ENCODE measurements at regions not wholly inside any gene's neighbourhood (a gene's known extent, or its start where the extent isn't known, plus 50 kb on each side); places are given as distances from the start of the nearest gene placed in this dataset.

DNA sequence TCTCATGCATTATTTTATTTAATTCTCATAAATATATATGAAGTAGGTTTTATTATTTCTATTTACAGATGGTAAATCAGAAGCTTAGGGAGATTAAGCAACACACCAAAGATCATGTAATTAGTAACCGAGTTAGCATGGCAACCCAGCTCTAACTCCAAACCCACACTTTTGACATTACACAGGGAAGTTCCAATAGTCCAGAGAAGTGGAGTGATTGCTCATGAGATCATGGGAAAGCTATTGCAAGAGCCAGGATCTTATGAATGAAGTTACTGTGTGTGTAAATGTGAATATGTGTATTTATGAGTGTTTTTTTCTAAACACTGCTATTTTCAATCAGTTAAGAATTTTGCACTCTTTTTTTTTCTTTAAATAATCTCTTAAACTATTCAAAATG is 225.8 kb upstream of the KIRREL3 start:
- Histone ChIP-seq H3K9me3 (no peaks in the 10 kb centered on the region), H3K4me3 (no peak overlapping the region), H3K27me3 (replicated peaks; ENCODE audit: insufficient read depth) (no peaks in the 10 kb centered on the region), H3K27ac (no peak overlapping the region), H3K36me3 (no peaks in the 10 kb centered on the region), H3K4me1 (ENCODE audit: control insufficient read depth in 1 of 2, low read depth in 2 of 2) (no peaks in the 10 kb centered on the region)
- DNase-seq (ENCODE audit: low spot score) = no peak
- TF ChIP-seq CTCF (IDR thresholded peaks at IDR 0.05) = no peak
- no peak for ATAC-seq (ENCODE audit: insufficient number of reproducible peaks, low FRiP score, low read depth)

DNA sequence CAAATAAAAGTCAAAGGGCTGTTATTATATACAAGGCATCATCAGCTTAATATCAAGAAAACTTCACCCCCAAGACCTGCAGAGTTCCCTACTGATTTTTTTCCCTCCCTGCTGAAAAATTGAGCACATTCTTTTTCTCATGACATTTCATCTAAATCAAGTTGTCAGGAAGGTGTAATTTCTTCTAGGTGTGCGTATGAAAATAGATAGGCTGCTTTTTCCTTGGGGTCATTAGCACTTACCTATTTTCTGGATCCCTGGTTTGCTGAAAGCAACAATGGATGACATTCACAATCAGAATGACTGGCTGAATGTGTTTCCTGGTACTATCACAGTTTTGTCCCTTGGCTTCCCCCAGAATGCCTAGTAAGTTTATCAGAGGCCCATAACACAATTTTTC is 225.0 kb upstream of the KIRREL3 start:
- ATAC-seq (ENCODE audit: insufficient number of reproducible peaks, low FRiP score, low read depth) (no peak), DNase-seq (ENCODE audit: low spot score) (no peak)
- H3K27me3 ChIP-seq (replicated peaks; ENCODE audit: insufficient read depth) = no peaks in the 10 kb centered on the region

DNA sequence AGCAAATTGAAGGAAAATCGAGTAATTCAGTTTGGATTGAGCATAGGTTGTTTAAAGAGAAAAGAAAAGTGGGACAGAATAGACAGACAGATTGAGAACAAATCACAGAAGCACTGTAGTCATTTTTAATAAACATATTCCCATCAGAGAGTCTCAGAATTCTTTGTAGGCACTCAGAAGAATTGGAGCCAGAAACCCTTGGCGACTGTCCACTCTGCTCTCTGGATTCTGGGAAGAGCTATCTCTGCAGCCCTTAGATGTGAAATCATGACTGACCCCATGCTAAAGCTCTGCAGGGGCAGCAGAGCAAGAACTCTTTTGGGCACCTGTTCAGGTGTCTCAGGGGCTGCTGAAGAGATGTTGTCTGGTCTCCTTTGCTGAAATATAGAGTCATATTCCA is 223.7 kb upstream of the KIRREL3 start:
- ATAC-seq (ENCODE audit: insufficient number of reproducible peaks, low FRiP score, low read depth) = no peak
- no peak for TF ChIP-seq CTCF (IDR thresholded peaks at IDR 0.05)
- no peaks in the 10 kb centered on the region for H3K27me3 ChIP-seq (replicated peaks; ENCODE audit: insufficient read depth)

More for the DNA sequence above, 225.0 kb upstream of the KIRREL3 start:
- Histone ChIP-seq H3K27ac (no peak overlapping the region), H3K4me3 (no peak overlapping the region), H3K36me3 (no peaks in the 10 kb centered on the region), H3K9me3 (no peaks in the 10 kb centered on the region), H3K4me1 (ENCODE audit: control insufficient read depth in 1 of 2, low read depth in 2 of 2) (no peaks in the 10 kb centered on the region)
- no peak for TF ChIP-seq CTCF (IDR thresholded peaks at IDR 0.05)

DNA sequence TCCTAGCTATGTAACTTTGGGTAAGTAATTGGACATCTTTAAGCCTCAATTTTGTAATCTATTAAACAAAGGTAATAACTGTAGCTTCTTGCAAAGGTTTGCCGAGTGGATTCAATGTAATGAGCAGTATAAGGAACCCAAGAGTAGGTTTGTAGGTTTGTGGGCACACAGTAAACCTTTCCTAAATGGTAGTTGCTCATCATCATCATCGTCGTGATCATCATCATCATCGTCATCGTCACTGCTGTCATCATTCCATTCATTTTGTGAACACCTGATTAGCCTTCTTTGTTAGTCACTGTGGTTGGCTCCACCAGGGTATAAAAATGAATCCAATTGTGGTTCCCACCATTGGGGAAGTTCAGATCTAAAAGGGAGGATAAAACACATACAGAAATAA is 223.1 kb upstream of the KIRREL3 start:
- no peaks in the 10 kb centered on the region for H3K27me3 ChIP-seq (replicated peaks; ENCODE audit: insufficient read depth)

More for the DNA sequence above, 223.7 kb upstream of the KIRREL3 start:
- DNase-seq (ENCODE audit: low spot score) = no peak
- Histone ChIP-seq H3K4me3 (no peak overlapping the region), H3K36me3 (no peaks in the 10 kb centered on the region), H3K4me1 (ENCODE audit: control insufficient read depth in 1 of 2, low read depth in 2 of 2) (no peaks in the 10 kb centered on the region), H3K27ac (no peak overlapping the region), H3K9me3 (no peaks in the 10 kb centered on the region)

GRCh38 chr11:127223026-127223425 is 222.5 kb upstream of the KIRREL3 start:
- TF ChIP-seq CTCF (IDR thresholded peaks at IDR 0.05) = no peak
- no peak for ATAC-seq (ENCODE audit: insufficient number of reproducible peaks, low FRiP score, low read depth)

More for the DNA sequence above, 223.1 kb upstream of the KIRREL3 start:
- Histone ChIP-seq H3K36me3 (no peaks in the 10 kb centered on the region), H3K9me3 (no peaks in the 10 kb centered on the region), H3K4me1 (ENCODE audit: control insufficient read depth in 1 of 2, low read depth in 2 of 2) (no peaks in the 10 kb centered on the region), H3K4me3 (no peak overlapping the region), H3K27ac (no peak overlapping the region)
- no peak for ATAC-seq (ENCODE audit: insufficient number of reproducible peaks, low FRiP score, low read depth)
- no peak for DNase-seq (ENCODE audit: low spot score)
- no peak for TF ChIP-seq CTCF (IDR thresholded peaks at IDR 0.05)

More at GRCh38 chr11:127223026-127223425, 222.5 kb upstream of the KIRREL3 start:
- no peak overlapping the region for H3K27ac ChIP-seq
- H3K27me3 ChIP-seq (replicated peaks; ENCODE audit: insufficient read depth) = no peaks in the 10 kb centered on the region
- no peaks in the 10 kb centered on the region for H3K36me3 ChIP-seq
- H3K9me3 ChIP-seq = no peaks in the 10 kb centered on the region
- no peak for DNase-seq (ENCODE audit: low spot score)
- no peaks in the 10 kb centered on the region for H3K4me1 ChIP-seq (ENCODE audit: control insufficient read depth in 1 of 2, low read depth in 2 of 2)
- H3K4me3 ChIP-seq = no peak overlapping the region
